Skeletal muscle satellite cell (primary cell): ENCODE measurements at regions not wholly inside any gene's neighbourhood (a gene's known extent, or its start where the extent isn't known, plus 50 kb on each side); places are given as distances from the start of the nearest gene placed in this dataset.

Experiments
- H3K27me3 ChIP-seq: 2 replicates; pipeline ENCODE4 v1.7.0; 2013; ENCODE audit warnings: low read length; ENCODE audit not compliant: control insufficient read depth, insufficient read depth
- H3K36me3 ChIP-seq: 2 replicates; pipeline ENCODE4 v1.7.0; 2013; ENCODE audit warnings: mild to moderate bottlenecking, control low read depth, low read length; ENCODE audit not compliant: insufficient read depth
- H3K4me1 ChIP-seq: 2 replicates; pipeline ENCODE4 v1.7.0; 2013; ENCODE audit warnings: low read length; ENCODE audit not compliant: control insufficient read depth, insufficient read depth
- H3K4me2 ChIP-seq: 2 replicates; pipeline ENCODE4 v1.7.0; 2013; ENCODE audit warnings: mild to moderate bottlenecking, low read length
- H3K4me3 ChIP-seq: 2 replicates; pipeline ENCODE4 v1.7.0; 2013; ENCODE audit warnings: low read length
- H3K9ac ChIP-seq: 2 replicates; pipeline ENCODE4 v1.7.0; 2013; ENCODE audit warnings: mild to moderate bottlenecking, low read depth, low read length, moderate library complexity
- H3K9me3 ChIP-seq: replicated peaks from 2 replicates; pipeline ENCODE4 v1.7.0; 2013; ENCODE audit warnings: mild to moderate bottlenecking, control low read depth, low read length

DNA sequence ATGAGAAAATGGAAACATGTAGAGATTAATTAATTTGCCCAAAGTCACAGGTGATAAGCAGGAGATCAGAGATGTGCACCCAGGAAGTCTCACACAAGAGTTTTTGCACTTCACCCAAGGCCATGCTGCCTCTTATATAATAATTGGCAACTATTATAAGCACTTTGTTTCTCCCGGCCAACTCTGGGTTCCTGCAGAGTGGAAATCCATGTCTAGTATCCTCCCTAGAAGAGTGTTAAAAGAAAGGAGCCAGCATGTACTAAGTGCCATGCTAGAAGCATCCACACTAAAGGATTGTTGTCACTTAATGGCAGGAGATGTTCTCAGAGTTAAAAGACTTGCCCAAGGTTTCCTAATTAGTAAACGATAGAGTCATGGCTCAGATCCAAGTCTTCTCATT lies 470.3 kb downstream of the OMA1 start:
- Histone ChIP-seq H3K9me3 (no peaks in the 10 kb centered on the region), H3K27me3 (no peaks in the 10 kb centered on the region), H3K4me1 (no peaks in the 10 kb centered on the region), H3K9ac (no peak overlapping the region), H3K4me3 (no peak overlapping the region), H3K4me2 (no peak overlapping the region), H3K36me3 (no peaks in the 10 kb centered on the region)

GRCh38 chr1:58075188-58075578 lies 471.3 kb downstream of the OMA1 start:
- H3K9ac ChIP-seq: no peak overlapping the region
- H3K9me3 ChIP-seq: no peaks in the 10 kb centered on the region
- H3K4me2 ChIP-seq: no peak overlapping the region
- H3K27me3 ChIP-seq: no peaks in the 10 kb centered on the region
- no peak overlapping the region for H3K4me3 ChIP-seq
- H3K4me1 ChIP-seq: no peaks in the 10 kb centered on the region
- H3K36me3 ChIP-seq: no peaks in the 10 kb centered on the region

GRCh38 chr1:58072450-58072849 lies 474.1 kb downstream of the OMA1 start:
- H3K9ac ChIP-seq: no peak overlapping the region
- no peaks in the 10 kb centered on the region for H3K36me3 ChIP-seq
- no peaks in the 10 kb centered on the region for H3K4me1 ChIP-seq
- H3K4me3 ChIP-seq: no peak overlapping the region
- no peaks in the 10 kb centered on the region for H3K9me3 ChIP-seq
- no peaks in the 10 kb centered on the region for H3K27me3 ChIP-seq
- no peak overlapping the region for H3K4me2 ChIP-seq

GRCh38 chr1:58067082-58067481 lies 479.4 kb downstream of the OMA1 start:
- H3K4me2 ChIP-seq: no peak overlapping the region
- H3K27me3 ChIP-seq: no peaks in the 10 kb centered on the region
- no peaks in the 10 kb centered on the region for H3K36me3 ChIP-seq
- no peak overlapping the region for H3K9ac ChIP-seq
- no peaks in the 10 kb centered on the region for H3K4me1 ChIP-seq
- no peak overlapping the region for H3K4me3 ChIP-seq
- no peaks in the 10 kb centered on the region for H3K9me3 ChIP-seq

- H3K9me3 ChIP-seq: no peaks in the 10 kb centered on the region
- no peak overlapping the region for H3K9ac ChIP-seq
- H3K4me1 ChIP-seq: no peaks in the 10 kb centered on the region
- H3K36me3 ChIP-seq: no peaks in the 10 kb centered on the region
- no peak overlapping the region for H3K4me2 ChIP-seq
- no peaks in the 10 kb centered on the region for H3K27me3 ChIP-seq
- H3K4me3 ChIP-seq: no peak overlapping the region
Measured at GRCh38 chr1:58065520-58065919, 481.0 kb downstream of the OMA1 start.

DNA sequence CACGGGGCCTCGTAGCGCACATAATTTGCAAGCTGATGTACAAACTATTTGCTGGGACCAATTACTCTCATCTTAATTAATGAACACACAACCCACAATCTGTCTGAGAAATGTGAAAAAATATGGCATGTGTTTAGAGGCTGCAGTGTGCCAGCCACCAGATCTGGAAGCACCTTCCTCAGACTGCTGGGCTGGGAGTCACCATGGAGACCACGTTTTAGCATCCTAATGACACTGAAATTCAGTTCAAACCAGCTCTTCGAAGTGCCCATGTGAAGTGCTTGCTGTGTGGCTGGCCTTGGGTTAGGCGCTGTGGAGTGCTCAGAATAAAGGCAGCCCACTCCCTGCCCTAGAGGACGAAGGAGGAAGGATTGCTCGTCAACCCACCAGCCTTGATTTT lies 482.4 kb downstream of the OMA1 start:
- H3K36me3 ChIP-seq: no peaks in the 10 kb centered on the region

DNA sequence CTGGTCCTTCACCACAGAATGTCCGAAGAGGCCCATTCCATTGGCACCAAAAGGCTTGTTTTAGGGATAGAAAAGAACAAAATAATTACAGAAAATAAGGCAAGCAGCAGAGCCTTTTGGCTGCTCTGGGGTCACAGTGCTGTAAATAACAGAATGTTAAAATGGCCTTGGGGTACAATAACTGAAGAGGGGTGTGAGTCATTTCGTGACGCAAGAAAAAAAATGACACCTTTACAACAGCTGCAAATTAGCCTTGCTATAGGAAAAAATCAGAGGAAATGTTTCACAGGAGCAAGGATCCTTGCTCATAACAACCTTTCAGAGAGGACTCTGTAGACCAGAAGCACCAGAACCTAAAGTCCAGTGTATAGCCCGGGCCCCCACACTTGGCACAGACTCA lies 483.4 kb downstream of the OMA1 start:
- Histone ChIP-seq H3K36me3 (no peaks in the 10 kb centered on the region), H3K9me3 (no peaks in the 10 kb centered on the region), H3K4me2 (no peak overlapping the region), H3K4me3 (no peak overlapping the region), H3K9ac (no peak overlapping the region), H3K4me1 (no peaks in the 10 kb centered on the region), H3K27me3 (no peaks in the 10 kb centered on the region)

More for the DNA sequence above, 482.4 kb downstream of the OMA1 start:
- H3K4me1 ChIP-seq: no peaks in the 10 kb centered on the region
- no peaks in the 10 kb centered on the region for H3K9me3 ChIP-seq
- H3K27me3 ChIP-seq: no peaks in the 10 kb centered on the region
- no peak overlapping the region for H3K4me2 ChIP-seq
- no peak overlapping the region for H3K9ac ChIP-seq
- no peak overlapping the region for H3K4me3 ChIP-seq

GRCh38 chr1:58062635-58063034 lies 483.9 kb downstream of the OMA1 start:
- no peak overlapping the region for H3K4me3 ChIP-seq
- no peaks in the 10 kb centered on the region for H3K9me3 ChIP-seq
- no peak overlapping the region for H3K9ac ChIP-seq
- H3K36me3 ChIP-seq: no peaks in the 10 kb centered on the region
- no peaks in the 10 kb centered on the region for H3K27me3 ChIP-seq
- no peak overlapping the region for H3K4me2 ChIP-seq
- no peaks in the 10 kb centered on the region for H3K4me1 ChIP-seq

GRCh38 chr1:58060559-58061170 lies 485.9 kb downstream of the OMA1 start:
- H3K4me3 ChIP-seq: no peak overlapping the region
- no peaks in the 10 kb centered on the region for H3K9me3 ChIP-seq
- H3K27me3 ChIP-seq: no peaks in the 10 kb centered on the region
- no peaks in the 10 kb centered on the region for H3K4me1 ChIP-seq
- H3K9ac ChIP-seq: no peak overlapping the region
- no peak overlapping the region for H3K4me2 ChIP-seq
- no peaks in the 10 kb centered on the region for H3K36me3 ChIP-seq

- H3K36me3 ChIP-seq: no peaks in the 10 kb centered on the region
- no peak overlapping the region for H3K4me2 ChIP-seq
Measured at GRCh38 chr1:58059789-58060188, 486.7 kb downstream of the OMA1 start.

GRCh38 chr1:58058323-58058722 lies 488.2 kb downstream of the OMA1 start:
- H3K9me3 ChIP-seq: no peaks in the 10 kb centered on the region
- H3K4me1 ChIP-seq: no peaks in the 10 kb centered on the region

More at GRCh38 chr1:58059789-58060188, 486.7 kb downstream of the OMA1 start:
- H3K4me1 ChIP-seq: no peaks in the 10 kb centered on the region
- no peaks in the 10 kb centered on the region for H3K27me3 ChIP-seq
- no peaks in the 10 kb centered on the region for H3K9me3 ChIP-seq
- no peak overlapping the region for H3K9ac ChIP-seq
- no peak overlapping the region for H3K4me3 ChIP-seq

DNA sequence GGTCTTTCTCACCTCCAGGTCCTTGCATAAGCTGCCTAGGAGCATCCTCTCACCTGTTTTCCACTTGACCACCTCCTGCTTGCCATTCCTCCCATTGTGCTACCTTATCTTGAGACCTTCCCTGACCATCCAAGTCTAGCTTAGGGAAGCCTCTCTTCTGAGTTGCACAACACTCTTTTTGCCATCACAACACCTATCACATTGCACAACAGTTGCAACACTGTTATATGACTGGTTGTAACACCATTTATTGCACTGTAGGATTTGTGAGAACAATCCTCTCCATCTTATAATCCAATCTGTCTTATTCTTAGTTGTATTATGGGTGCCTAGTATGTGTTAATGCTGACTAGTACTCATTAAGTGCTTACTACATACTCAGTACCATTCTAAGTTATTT lies 488.7 kb downstream of the OMA1 start:
- no peaks in the 10 kb centered on the region for H3K27me3 ChIP-seq

More at GRCh38 chr1:58058323-58058722, 488.2 kb downstream of the OMA1 start:
- no peak overlapping the region for H3K4me2 ChIP-seq
- H3K27me3 ChIP-seq: no peaks in the 10 kb centered on the region
- H3K9ac ChIP-seq: no peak overlapping the region
- H3K4me3 ChIP-seq: no peak overlapping the region
- no peaks in the 10 kb centered on the region for H3K36me3 ChIP-seq

More for the DNA sequence above, 488.7 kb downstream of the OMA1 start:
- Histone ChIP-seq H3K9ac (no peak overlapping the region), H3K4me3 (no peak overlapping the region), H3K4me1 (no peaks in the 10 kb centered on the region), H3K9me3 (no peaks in the 10 kb centered on the region), H3K36me3 (no peaks in the 10 kb centered on the region), H3K4me2 (no peak overlapping the region)
